HEK293 (cell line): ENCODE measurements at regions not wholly inside any gene's neighbourhood (a gene's known extent, or its start where the extent isn't known, plus 50 kb on each side); places are given as distances from the start of the nearest gene placed in this dataset.

Experiments
- CTCF ChIP-seq: fragments of 450-650 bp; formaldehyde crosslinking; IDR thresholded peaks from 2 replicates; pipeline ENCODE4 v1.5.1; 2016; ENCODE audit warnings: missing biosample characterization, missing genetic modification characterization
- PATZ1 ChIP-seq: fragments of 450-650 bp; formaldehyde crosslinking; IDR thresholded peaks from 2 replicates; pipeline ENCODE4 v1.5.1; 2016; ENCODE audit warnings: missing biosample characterization, missing genetic modification characterization
- RBAK ChIP-seq: fragments of 450-650 bp; formaldehyde crosslinking; IDR thresholded peaks from 2 replicates; pipeline ENCODE4 v1.5.1; 2016; ENCODE audit warnings: missing biosample characterization, missing genetic modification characterization
- SP2 ChIP-seq: fragments of 450-650 bp; formaldehyde crosslinking; IDR thresholded peaks from 2 replicates; pipeline ENCODE4 v1.5.1; 2016; ENCODE audit warnings: missing biosample characterization, missing genetic modification characterization
- ZNF19 ChIP-seq: fragments of 450-650 bp; formaldehyde crosslinking; IDR thresholded peaks from 2 replicates; pipeline ENCODE4; 2016; ENCODE audit warnings: missing biosample characterization, missing genetic modification characterization, low read depth

GRCh38 chr4:117488692-117489091 is 403.3 kb upstream of the TRAM1L1 start:
- no peak for TF ChIP-seq RBAK
- no peak for TF ChIP-seq SP2 (tag by site-specific recombination)
- TF ChIP-seq ZNF19 (tag by site-specific recombination): no peak
- TF ChIP-seq PATZ1: no peak
- TF ChIP-seq CTCF (tag by site-specific recombination): no peak
